ENCODE measurements at regions not wholly inside any gene's neighbourhood (a gene's known extent, or its start where the extent isn't known, plus 50 kb on each side); places are given as distances from the start of the nearest gene placed in this dataset.

- Histone ChIP-seq H3K27ac (no peak overlapping the region), H3K4me3 (no peak overlapping the region)
- intact Hi-C loops (cut with DNase I): no loop called here
Observed at GRCh38 chr2:139628931-139629330, 848.7 kb upstream of the NXPH2 start.

GRCh38 chr2:139626128-139626527 is 845.9 kb upstream of the NXPH2 start:
- intact Hi-C loops (cut with DNase I): no loop called here
- Histone ChIP-seq H3K36me3 (no peaks in the 10 kb centered on the region), H3K27ac (no peak overlapping the region), H3K27me3 (no peaks in the 10 kb centered on the region), H3K9me3 (no peaks in the 10 kb centered on the region), H3K4me3 (no peak overlapping the region), H3K4me1 (no peaks in the 10 kb centered on the region)
- no peak for DNase-seq (ENCODE audit: extremely low spot score in 2 of 2)
- TF ChIP-seq POLR2AphosphoS5 (IDR thresholded peaks at IDR 0.05; ENCODE audit: insufficient read depth in 1 of 2, low read depth in 1 of 2) (no peak), POLR2A (IDR thresholded peaks at IDR 0.05) (no peak)

More at GRCh38 chr2:139628931-139629330, 848.7 kb upstream of the NXPH2 start:
- TF ChIP-seq CTCF (IDR thresholded peaks at IDR 0.05) (no peak), POLR2AphosphoS5 (IDR thresholded peaks at IDR 0.05; ENCODE audit: insufficient read depth in 1 of 2, low read depth in 1 of 2) (no peak), POLR2A (IDR thresholded peaks at IDR 0.05) (no peak)
- Histone ChIP-seq H3K4me1 (no peaks in the 10 kb centered on the region), H3K9me3 (no peaks in the 10 kb centered on the region), H3K36me3 (no peaks in the 10 kb centered on the region), H3K27me3 (no peaks in the 10 kb centered on the region)
- DNase-seq (ENCODE audit: extremely low spot score in 2 of 2): no peak

- DNase-seq (ENCODE audit: extremely low spot score in 2 of 2): no peak
Observed at GRCh38 chr2:139622691-139623090, 842.5 kb upstream of the NXPH2 start.

GRCh38 chr2:139617747-139618146 is 837.6 kb upstream of the NXPH2 start:
- Histone ChIP-seq H3K36me3 (no peaks in the 10 kb centered on the region), H3K27ac (no peak overlapping the region), H3K4me3 (no peak overlapping the region), H3K4me1 (no peaks in the 10 kb centered on the region), H3K9me3 (no peaks in the 10 kb centered on the region), H3K27me3 (no peaks in the 10 kb centered on the region)
- no peak for TF ChIP-seq POLR2A (IDR thresholded peaks at IDR 0.05)
- no peak for TF ChIP-seq CTCF (IDR thresholded peaks at IDR 0.05)
- TF ChIP-seq POLR2AphosphoS5 (IDR thresholded peaks at IDR 0.05; ENCODE audit: insufficient read depth in 1 of 2, low read depth in 1 of 2): no peak
- no peak for DNase-seq (ENCODE audit: extremely low spot score in 2 of 2)
- intact Hi-C loops (cut with DNase I): no loop called here

More at GRCh38 chr2:139622691-139623090, 842.5 kb upstream of the NXPH2 start:
- H3K27me3 ChIP-seq: no peaks in the 10 kb centered on the region
- TF ChIP-seq CTCF (IDR thresholded peaks at IDR 0.05): no peak
- TF ChIP-seq POLR2A (IDR thresholded peaks at IDR 0.05): no peak
- no peak for TF ChIP-seq POLR2AphosphoS5 (IDR thresholded peaks at IDR 0.05; ENCODE audit: insufficient read depth in 1 of 2, low read depth in 1 of 2)
- H3K4me3 ChIP-seq: no peak overlapping the region
- H3K4me1 ChIP-seq: no peaks in the 10 kb centered on the region
- intact Hi-C loops (cut with DNase I): no loop called here
- H3K36me3 ChIP-seq: no peaks in the 10 kb centered on the region
- H3K9me3 ChIP-seq: no peaks in the 10 kb centered on the region
- H3K27ac ChIP-seq: no peak overlapping the region

- Histone ChIP-seq H3K4me1 (no peaks in the 10 kb centered on the region), H3K9me3 (no peaks in the 10 kb centered on the region), H3K27me3 (no peaks in the 10 kb centered on the region), H3K36me3 (no peaks in the 10 kb centered on the region), H3K27ac (no peak overlapping the region), H3K4me3 (no peak overlapping the region)
- DNase-seq (ENCODE audit: extremely low spot score in 2 of 2): no peak
- intact Hi-C loops (cut with DNase I): no loop called here
- no peak for TF ChIP-seq POLR2A (IDR thresholded peaks at IDR 0.05)
- no peak for TF ChIP-seq POLR2AphosphoS5 (IDR thresholded peaks at IDR 0.05; ENCODE audit: insufficient read depth in 1 of 2, low read depth in 1 of 2)
- no peak for TF ChIP-seq CTCF (IDR thresholded peaks at IDR 0.05)
Observed at GRCh38 chr2:139613264-139613663, 833.1 kb upstream of the NXPH2 start.

Measured in vagina (tissue), 2 donors.